ENCODE measurements at regions not wholly inside any gene's neighbourhood (a gene's known extent, or its start where the extent isn't known, plus 50 kb on each side); places are given as distances from the start of the nearest gene placed in this dataset.

DNA sequence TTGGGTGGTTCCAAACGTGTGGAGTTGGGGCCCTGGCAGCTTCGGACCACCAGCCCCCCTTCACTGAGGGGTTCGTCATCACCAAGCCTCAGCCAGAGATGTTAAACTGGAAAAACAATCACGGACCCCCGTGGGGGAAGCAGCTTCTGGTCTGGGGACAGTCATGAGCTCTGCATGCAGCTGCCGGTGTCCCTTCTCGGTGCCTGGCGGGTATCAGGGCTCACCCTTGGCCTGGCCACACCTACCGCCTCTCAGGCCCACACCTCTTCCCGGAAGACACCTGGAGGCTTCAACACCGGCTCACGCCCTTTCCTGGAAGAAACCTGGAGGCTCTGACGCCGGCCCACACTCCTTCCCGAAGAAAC lies 77.8 kb upstream of the BHLHE23 start:
- no peak for DNase-seq (ENCODE audit: low read depth in 6 of 9, low spot score in 9 of 9)
- Histone ChIP-seq H3K36me3 (ENCODE audit: control insufficient read depth in 2 of 2, insufficient read depth in 2 of 2, low read length in 1 of 2) (no peaks in the 10 kb centered on the region), H3K9me3 (ENCODE audit: control insufficient read depth in 2 of 2, insufficient read depth in 1 of 2, low read length in 1 of 2) (no peaks in the 10 kb centered on the region), H3K27ac (ENCODE audit: low read depth in 1 of 2, low read length in 1 of 2) (no peak overlapping the region), H3K4me3 (ENCODE audit: low read length in 2 of 2) (no peak overlapping the region), H3K4me1 (ENCODE audit: control insufficient read depth in 2 of 2, insufficient read depth in 2 of 2, low read length in 2 of 2) (no peaks in the 10 kb centered on the region), H3K27me3 (ENCODE audit: control insufficient read depth in 2 of 2, insufficient read depth in 1 of 2, low read length in 1 of 2) (peaks cover 0 to 19% of the 10 kb centered on the region in 2 donors)
- 75% methylated on average over 15 of the region's 15 CpGs for WGBS

- no peak overlapping the region for H3K4me3 ChIP-seq (ENCODE audit: low read length in 2 of 2)
- no peak for DNase-seq (ENCODE audit: low read depth in 6 of 9, low spot score in 9 of 9)
- H3K27me3 ChIP-seq (ENCODE audit: control insufficient read depth in 2 of 2, insufficient read depth in 1 of 2, low read length in 1 of 2) = peaks cover 0 to 19% of the 10 kb centered on the region in 2 donors
- H3K27ac ChIP-seq (ENCODE audit: low read depth in 1 of 2, low read length in 1 of 2) = no peak overlapping the region
- H3K9me3 ChIP-seq (ENCODE audit: control insufficient read depth in 2 of 2, insufficient read depth in 1 of 2, low read length in 1 of 2) = no peaks in the 10 kb centered on the region
- WGBS = 85% methylated on average over 34 of the region's 34 CpGs
- no peaks in the 10 kb centered on the region for H3K36me3 ChIP-seq (ENCODE audit: control insufficient read depth in 2 of 2, insufficient read depth in 2 of 2, low read length in 1 of 2)
- H3K4me1 ChIP-seq (ENCODE audit: control insufficient read depth in 2 of 2, insufficient read depth in 2 of 2, low read length in 2 of 2) = no peaks in the 10 kb centered on the region
Measured at GRCh38 chr20:63083831-63084562, 77.2 kb upstream of the BHLHE23 start.

DNA sequence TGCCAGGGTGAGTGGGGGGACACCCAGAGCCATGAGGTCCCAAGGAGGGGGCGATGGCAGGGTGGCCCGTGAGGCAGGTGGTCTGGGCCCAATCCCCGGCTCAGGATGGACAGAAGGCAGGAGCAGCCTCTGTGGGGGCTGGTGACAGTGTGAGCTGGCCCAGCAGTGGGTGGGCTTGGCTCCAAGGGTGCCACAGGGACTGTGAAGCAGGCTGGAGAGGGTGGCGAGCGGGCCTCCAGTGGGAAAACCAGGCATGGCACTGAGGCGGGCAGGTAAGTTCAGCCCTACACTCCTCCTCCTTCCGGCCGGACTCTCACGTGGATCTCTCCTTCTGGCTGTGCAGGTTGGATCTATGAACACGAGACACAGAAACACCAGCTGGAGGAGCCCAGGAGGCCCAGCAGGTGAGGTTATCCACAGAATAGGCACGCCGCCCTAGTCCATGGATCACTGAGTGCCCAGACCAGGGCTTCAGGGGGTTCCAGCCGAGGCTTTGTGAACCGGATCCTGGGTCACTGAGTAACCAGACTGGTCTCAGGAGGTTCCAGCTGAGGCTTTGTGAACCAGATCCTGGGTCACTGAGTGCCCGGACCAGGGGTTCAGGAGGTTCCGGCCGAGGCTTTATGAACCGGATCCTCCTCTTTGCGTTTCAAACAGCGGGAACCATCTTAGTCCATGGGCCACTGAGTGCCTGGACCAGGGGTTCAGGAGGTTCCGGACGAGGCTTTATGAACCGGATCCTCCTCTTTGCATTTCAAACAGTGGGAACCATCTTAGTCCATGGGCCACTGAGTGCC lies 76.4 kb upstream of the BHLHE23 start:
- H3K36me3 ChIP-seq (ENCODE audit: control insufficient read depth in 2 of 2, insufficient read depth in 2 of 2, low read length in 1 of 2) = no peaks in the 10 kb centered on the region
- peaks cover 0 to 19% of the 10 kb centered on the region in 2 donors for H3K27me3 ChIP-seq (ENCODE audit: control insufficient read depth in 2 of 2, insufficient read depth in 1 of 2, low read length in 1 of 2)
- no peaks in the 10 kb centered on the region for H3K9me3 ChIP-seq (ENCODE audit: control insufficient read depth in 2 of 2, insufficient read depth in 1 of 2, low read length in 1 of 2)
- H3K4me1 ChIP-seq (ENCODE audit: control insufficient read depth in 2 of 2, insufficient read depth in 2 of 2, low read length in 2 of 2) = no peaks in the 10 kb centered on the region
- H3K4me3 ChIP-seq (ENCODE audit: low read length in 2 of 2) = no peak overlapping the region
- no peak overlapping the region for H3K27ac ChIP-seq (ENCODE audit: low read depth in 1 of 2, low read length in 1 of 2)
- no peak for DNase-seq (ENCODE audit: low read depth in 6 of 9, low spot score in 9 of 9)
- WGBS = 93% methylated on average over 23 of the region's 23 CpGs

DNA sequence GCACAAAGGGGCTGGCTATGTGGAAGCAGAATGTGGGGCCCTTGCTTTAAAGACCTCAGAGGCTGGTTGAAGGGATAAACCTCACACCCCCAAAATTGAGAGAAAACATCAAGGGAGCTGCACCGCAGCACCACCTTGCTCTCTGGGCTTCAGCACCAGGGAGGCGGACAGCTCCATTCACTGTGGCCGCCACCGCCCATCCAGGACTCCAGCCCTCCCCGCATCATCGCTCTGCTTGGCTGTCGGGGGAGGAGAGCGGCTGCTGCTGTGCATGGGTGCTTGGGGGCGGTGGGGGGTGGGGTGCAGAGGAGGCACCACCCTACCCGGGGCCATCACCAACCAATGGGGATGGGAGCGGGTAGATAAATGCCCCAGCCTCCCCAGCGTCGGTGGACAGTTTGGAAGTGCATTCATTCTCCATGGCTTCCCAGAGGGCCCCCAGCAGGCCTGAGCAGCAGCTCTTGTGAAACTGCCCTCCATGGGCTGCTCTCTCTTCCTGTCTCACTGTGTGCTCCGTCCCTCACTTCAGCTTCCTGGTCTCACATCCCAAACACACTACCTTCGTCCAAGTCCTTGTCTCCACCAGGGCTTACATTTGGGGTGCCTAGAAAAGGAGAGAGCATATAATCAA lies 75.7 kb upstream of the BHLHE23 start:
- no peak overlapping the region for H3K4me3 ChIP-seq (ENCODE audit: low read length in 2 of 2)
- no peak overlapping the region for H3K27ac ChIP-seq (ENCODE audit: low read depth in 1 of 2, low read length in 1 of 2)
- no peaks in the 10 kb centered on the region for H3K4me1 ChIP-seq (ENCODE audit: control insufficient read depth in 2 of 2, insufficient read depth in 2 of 2, low read length in 2 of 2)
- H3K27me3 ChIP-seq (ENCODE audit: control insufficient read depth in 2 of 2, insufficient read depth in 1 of 2, low read length in 1 of 2) = peaks cover 0 to 17% of the 10 kb centered on the region in 2 donors
- no peaks in the 10 kb centered on the region for H3K36me3 ChIP-seq (ENCODE audit: control insufficient read depth in 2 of 2, insufficient read depth in 2 of 2, low read length in 1 of 2)
- WGBS = 13% methylated on average over 15 of the region's 15 CpGs
- peak in 7 of 9 donors; percentile 16 to 67 (median 54) for DNase-seq (ENCODE audit: low read depth in 6 of 9, low spot score in 9 of 9)
- H3K9me3 ChIP-seq (ENCODE audit: control insufficient read depth in 2 of 2, insufficient read depth in 1 of 2, low read length in 1 of 2) = no peaks in the 10 kb centered on the region

DNA sequence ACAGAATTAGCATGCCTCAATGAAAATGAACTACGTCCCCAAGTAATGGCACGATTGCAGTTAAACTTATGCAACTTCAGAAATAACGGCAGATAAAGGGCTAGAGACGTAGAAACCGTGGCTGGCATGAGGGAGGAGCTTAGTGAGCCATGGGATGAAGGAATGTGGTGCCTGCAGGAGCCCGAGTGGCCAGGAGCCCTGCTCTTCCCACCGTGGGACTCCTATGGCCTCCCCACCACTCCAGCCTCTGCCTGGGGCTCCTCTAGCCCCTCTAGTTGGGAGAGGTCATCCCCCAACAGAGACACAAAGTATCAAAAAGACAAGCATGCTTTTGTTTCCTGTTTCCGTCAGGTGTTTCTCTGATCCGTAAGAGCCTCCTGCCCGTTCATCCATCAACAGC lies 75.1 kb upstream of the BHLHE23 start:
- Histone ChIP-seq H3K36me3 (ENCODE audit: control insufficient read depth in 2 of 2, insufficient read depth in 2 of 2, low read length in 1 of 2) (no peaks in the 10 kb centered on the region), H3K27me3 (ENCODE audit: control insufficient read depth in 2 of 2, insufficient read depth in 1 of 2, low read length in 1 of 2) (peaks cover 0 to 15% of the 10 kb centered on the region in 2 donors), H3K4me3 (ENCODE audit: low read length in 2 of 2) (no peak overlapping the region), H3K9me3 (ENCODE audit: control insufficient read depth in 2 of 2, insufficient read depth in 1 of 2, low read length in 1 of 2) (no peaks in the 10 kb centered on the region), H3K4me1 (ENCODE audit: control insufficient read depth in 2 of 2, insufficient read depth in 2 of 2, low read length in 2 of 2) (no peaks in the 10 kb centered on the region), H3K27ac (ENCODE audit: low read depth in 1 of 2, low read length in 1 of 2) (no peak overlapping the region)
- no peak for DNase-seq (ENCODE audit: low read depth in 6 of 9, low spot score in 9 of 9)
- WGBS = 46% methylated on average over 10 of the region's 10 CpGs

GRCh38 chr20:63081351-63081750 lies 74.6 kb upstream of the BHLHE23 start:
- Histone ChIP-seq H3K4me3 (ENCODE audit: low read length in 2 of 2) (no peak overlapping the region), H3K36me3 (ENCODE audit: control insufficient read depth in 2 of 2, insufficient read depth in 2 of 2, low read length in 1 of 2) (no peaks in the 10 kb centered on the region), H3K27ac (ENCODE audit: low read depth in 1 of 2, low read length in 1 of 2) (no peak overlapping the region), H3K4me1 (ENCODE audit: control insufficient read depth in 2 of 2, insufficient read depth in 2 of 2, low read length in 2 of 2) (no peaks in the 10 kb centered on the region), H3K9me3 (ENCODE audit: control insufficient read depth in 2 of 2, insufficient read depth in 1 of 2, low read length in 1 of 2) (no peaks in the 10 kb centered on the region), H3K27me3 (ENCODE audit: control insufficient read depth in 2 of 2, insufficient read depth in 1 of 2, low read length in 1 of 2) (peaks cover 0 to 11% of the 10 kb centered on the region in 2 donors)
- WGBS = 94% methylated on average over 5 of the region's 5 CpGs
- no peak for DNase-seq (ENCODE audit: low read depth in 6 of 9, low spot score in 9 of 9)

DNA sequence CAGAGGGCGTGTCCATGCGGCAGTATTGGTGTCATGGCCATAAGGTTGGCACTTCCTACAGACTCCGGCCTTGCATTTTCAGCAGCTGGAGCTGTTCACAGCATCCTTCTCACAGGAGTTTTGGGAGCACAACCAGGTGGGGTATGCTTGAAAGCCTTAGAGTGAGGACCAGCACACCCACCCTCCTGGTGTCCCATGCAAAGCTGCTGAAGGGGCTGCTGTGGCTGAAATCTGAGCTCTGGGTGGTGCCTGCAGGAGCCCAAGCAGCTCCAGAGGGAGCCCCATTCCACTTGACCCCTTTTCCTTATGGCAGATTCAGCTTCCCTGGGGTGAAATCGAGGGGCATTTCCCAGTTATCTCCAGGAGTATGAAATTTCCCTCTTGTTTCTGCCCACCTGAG lies 74.0 kb upstream of the BHLHE23 start:
- Histone ChIP-seq H3K4me3 (ENCODE audit: low read length in 2 of 2) (no peak overlapping the region), H3K36me3 (ENCODE audit: control insufficient read depth in 2 of 2, insufficient read depth in 2 of 2, low read length in 1 of 2) (no peaks in the 10 kb centered on the region), H3K9me3 (ENCODE audit: control insufficient read depth in 2 of 2, insufficient read depth in 1 of 2, low read length in 1 of 2) (peaks cover 0 to 1% of the 10 kb centered on the region in 2 donors), H3K27ac (ENCODE audit: low read depth in 1 of 2, low read length in 1 of 2) (no peak overlapping the region), H3K4me1 (ENCODE audit: control insufficient read depth in 2 of 2, insufficient read depth in 2 of 2, low read length in 2 of 2) (no peaks in the 10 kb centered on the region), H3K27me3 (ENCODE audit: control insufficient read depth in 2 of 2, insufficient read depth in 1 of 2, low read length in 1 of 2) (peaks cover 0 to 10% of the 10 kb centered on the region in 2 donors)
- no peak for DNase-seq (ENCODE audit: low read depth in 6 of 9, low spot score in 9 of 9)
- WGBS = 84% methylated on average over 4 of the region's 4 CpGs

DNA sequence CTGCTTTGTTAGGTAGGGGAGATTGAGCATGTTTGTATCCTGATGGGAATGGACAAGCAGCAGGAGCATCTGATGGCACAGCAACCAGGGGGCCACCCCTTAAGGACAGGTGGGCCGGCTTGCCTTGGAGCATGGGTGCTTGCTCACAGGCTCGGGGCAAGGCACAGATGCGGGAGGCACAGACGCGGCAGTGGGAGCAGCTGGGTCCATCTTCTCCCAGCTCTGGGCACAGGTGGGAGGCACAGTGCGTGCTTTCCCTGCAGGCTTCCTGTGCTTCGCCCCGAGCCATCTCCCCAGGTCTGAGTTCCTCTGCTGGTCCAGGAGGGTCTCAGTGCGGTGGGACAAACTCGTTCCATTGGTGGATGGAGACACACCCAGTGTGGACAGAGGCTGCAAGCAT lies 73.6 kb upstream of the BHLHE23 start:
- WGBS = 90% methylated on average over 10 of the region's 10 CpGs
- Histone ChIP-seq H3K27ac (ENCODE audit: low read depth in 1 of 2, low read length in 1 of 2) (no peak overlapping the region), H3K4me3 (ENCODE audit: low read length in 2 of 2) (no peak overlapping the region), H3K4me1 (ENCODE audit: control insufficient read depth in 2 of 2, insufficient read depth in 2 of 2, low read length in 2 of 2) (no peaks in the 10 kb centered on the region), H3K27me3 (ENCODE audit: control insufficient read depth in 2 of 2, insufficient read depth in 1 of 2, low read length in 1 of 2) (peaks cover 0 to 12% of the 10 kb centered on the region in 2 donors), H3K36me3 (ENCODE audit: control insufficient read depth in 2 of 2, insufficient read depth in 2 of 2, low read length in 1 of 2) (no peaks in the 10 kb centered on the region), H3K9me3 (ENCODE audit: control insufficient read depth in 2 of 2, insufficient read depth in 1 of 2, low read length in 1 of 2) (peaks cover 0 to 1% of the 10 kb centered on the region in 2 donors)
- no peak for DNase-seq (ENCODE audit: low read depth in 6 of 9, low spot score in 9 of 9)

GRCh38 chr20:63079971-63080370 lies 73.2 kb upstream of the BHLHE23 start:
- H3K4me3 ChIP-seq (ENCODE audit: low read length in 2 of 2) = no peak overlapping the region
- no peak overlapping the region for H3K27ac ChIP-seq (ENCODE audit: low read depth in 1 of 2, low read length in 1 of 2)
- H3K36me3 ChIP-seq (ENCODE audit: control insufficient read depth in 2 of 2, insufficient read depth in 2 of 2, low read length in 1 of 2) = no peaks in the 10 kb centered on the region
- no peaks in the 10 kb centered on the region for H3K4me1 ChIP-seq (ENCODE audit: control insufficient read depth in 2 of 2, insufficient read depth in 2 of 2, low read length in 2 of 2)
- peaks cover 0 to 11% of the 10 kb centered on the region in 2 donors for H3K27me3 ChIP-seq (ENCODE audit: control insufficient read depth in 2 of 2, insufficient read depth in 1 of 2, low read length in 1 of 2)
- no peak for DNase-seq (ENCODE audit: low read depth in 6 of 9, low spot score in 9 of 9)
- 71% methylated on average over 2 of the region's 2 CpGs for WGBS
- H3K9me3 ChIP-seq (ENCODE audit: control insufficient read depth in 2 of 2, insufficient read depth in 1 of 2, low read length in 1 of 2) = peaks cover 0 to 1% of the 10 kb centered on the region in 2 donors

Measured in thymus (tissue), 11 donors.